GM12874 (cell line): ENCODE measurements at regions not wholly inside any gene's neighbourhood (a gene's known extent, or its start where the extent isn't known, plus 50 kb on each side); places are given as distances from the start of the nearest gene placed in this dataset.

Source experiments
- CTCF ChIP-seq: IDR thresholded peaks from 2 replicates; pipeline ENCODE4 v1.5.1; 2011; ENCODE audit warnings: low read depth, mild to moderate bottlenecking, control low read depth, low read length, moderate library complexity; ENCODE audit not compliant: insufficient read depth

GRCh38 chr1:221188458-221188857 lies 309.2 kb downstream of the HLX start:
- no peak for TF ChIP-seq CTCF

- TF ChIP-seq CTCF = no peak
These were observed 311.0 kb downstream of the HLX start for GRCh38 chr1:221190249-221190648.

- no peak for TF ChIP-seq CTCF
These were observed 312.8 kb downstream of the HLX start for GRCh38 chr1:221192055-221192454.

GRCh38 chr1:221200464-221200863 lies 321.2 kb downstream of the HLX start:
- TF ChIP-seq CTCF = no peak

- no peak for TF ChIP-seq CTCF
These were observed 322.5 kb downstream of the HLX start for GRCh38 chr1:221201773-221202172.

- peak; percentile 86 for TF ChIP-seq CTCF
These were observed 324.2 kb downstream of the HLX start for GRCh38 chr1:221203224-221204054.

GRCh38 chr1:221204055-221204833 lies 325.0 kb downstream of the HLX start:
- TF ChIP-seq CTCF = no peak
